H9 (cell line): ENCODE measurements at regions not wholly inside any gene's neighbourhood (a gene's known extent, or its start where the extent isn't known, plus 50 kb on each side); places are given as distances from the start of the nearest gene placed in this dataset.

ENCODE experiments used
- DNase-seq: peaks from one replicate; pipeline ENCODE4 v3.0.0-alpha.2; 2017
- H2AFZ ChIP-seq: one replicate; pipeline ENCODE4 v1.6.1; 2013; ENCODE audit warnings: mild to moderate bottlenecking, low read length, control low read depth, moderate library complexity
- H2AK5ac ChIP-seq: 2 replicates; pipeline ENCODE4 v1.6.1; 2013; ENCODE audit warnings: low read length, control low read depth, mixed read lengths; ENCODE audit not compliant: insufficient read length
- H2BK120ac ChIP-seq: one replicate; pipeline ENCODE4 v1.6.1; 2013; ENCODE audit warnings: low read depth, mild to moderate bottlenecking, low read length, control low read depth, inconsistent platforms; ENCODE audit not compliant: poor library complexity, severe bottlenecking
- H2BK12ac ChIP-seq: 2 replicates; pipeline ENCODE4 v1.6.1; 2013; ENCODE audit warnings: low read length, control low read depth, mixed read lengths, low read depth; ENCODE audit not compliant: insufficient read length
- H2BK15ac ChIP-seq: 2 replicates; pipeline ENCODE4 v1.6.1; 2013; ENCODE audit warnings: low read depth, low read length, control low read depth
- H2BK20ac ChIP-seq: one replicate; pipeline ENCODE4 v1.6.1; 2013; ENCODE audit warnings: low read depth, mild to moderate bottlenecking, low read length, control low read depth, inconsistent platforms; ENCODE audit not compliant: poor library complexity, severe bottlenecking
- H2BK5ac ChIP-seq: 2 replicates; pipeline ENCODE4 v1.6.1; 2013; ENCODE audit warnings: low read length, control low read depth, mixed read lengths; ENCODE audit not compliant: insufficient read length
- H3K14ac ChIP-seq: 2 replicates; pipeline ENCODE4 v1.6.1; 2013; ENCODE audit warnings: low read length, control low read depth; ENCODE audit not compliant: insufficient read depth
- H3K18ac ChIP-seq: 2 replicates; pipeline ENCODE4 v1.6.1; 2013; ENCODE audit warnings: low read depth, mild to moderate bottlenecking, mixed read lengths, low read length, control low read depth; ENCODE audit not compliant: insufficient read length
- H3K23ac ChIP-seq: 2 replicates; pipeline ENCODE4 v1.6.1; 2013; ENCODE audit warnings: low read length, control low read depth, mixed read lengths, low read depth; ENCODE audit not compliant: insufficient read length
- H3K23me2 ChIP-seq: 2 replicates; pipeline ENCODE4 v1.6.1; 2013; ENCODE audit warnings: low read depth, mild to moderate bottlenecking, mixed read lengths, low read length, control low read depth; ENCODE audit not compliant: insufficient read length, poor library complexity, severe bottlenecking
- H3K27ac ChIP-seq: 2 replicates; pipeline ENCODE4 v1.5.1; 2013; ENCODE audit warnings: low read length, control low read depth, mixed read lengths, low read depth; ENCODE audit not compliant: insufficient read length
- H3K27me3 ChIP-seq: 2 replicates; pipeline ENCODE4 v1.6.1; 2013; ENCODE audit warnings: low read length, control low read depth, inconsistent platforms; ENCODE audit not compliant: insufficient read depth
- H3K4ac ChIP-seq: 2 replicates; pipeline ENCODE4 v1.6.1; 2013; ENCODE audit warnings: low read depth, mild to moderate bottlenecking, control low read depth, inconsistent platforms, low read length, moderate library complexity
- H3K4me1 ChIP-seq: 2 replicates; pipeline ENCODE4 v1.6.1; 2013; ENCODE audit warnings: low read length, control low read depth, inconsistent platforms; ENCODE audit not compliant: insufficient read depth
- H3K4me2 ChIP-seq: 2 replicates; pipeline ENCODE4 v1.6.1; 2013; ENCODE audit warnings: low read length, control low read depth, mixed read lengths; ENCODE audit not compliant: insufficient read length, insufficient read depth
- H3K56ac ChIP-seq: 2 replicates; pipeline ENCODE4 v1.6.1; 2013; ENCODE audit warnings: low read depth, mild to moderate bottlenecking, mixed read lengths, low read length, control low read depth; ENCODE audit not compliant: insufficient read length
- H3K79me1 ChIP-seq: 2 replicates; pipeline ENCODE4 v1.6.1; 2013; ENCODE audit warnings: low read depth, mild to moderate bottlenecking, moderate library complexity, low read length, control low read depth, inconsistent platforms; ENCODE audit not compliant: insufficient read depth, poor library complexity, severe bottlenecking
- H3K79me2 ChIP-seq: 2 replicates; pipeline ENCODE4 v1.6.1; 2013; ENCODE audit warnings: low read length, control low read depth, inconsistent platforms; ENCODE audit not compliant: insufficient read depth
- H3K9ac ChIP-seq: 2 replicates; pipeline ENCODE4 v1.6.1; 2013; ENCODE audit warnings: low read length, control low read depth, mixed read lengths; ENCODE audit not compliant: insufficient read length; ENCODE audit errors: extremely low read depth
- H3K9me3 ChIP-seq: one replicate; pipeline ENCODE4 v1.6.1; 2013; ENCODE audit warnings: low read depth, low read length, inconsistent platforms; ENCODE audit not compliant: control insufficient read depth
- H3T11ph ChIP-seq: one replicate; pipeline ENCODE4 v1.6.1; 2013; ENCODE audit warnings: mild to moderate bottlenecking, low read length, control low read depth, inconsistent platforms
- H4K20me1 ChIP-seq: one replicate; pipeline ENCODE4 v1.6.1; 2013; ENCODE audit not compliant: control insufficient read depth, insufficient read length, insufficient read depth
- H4K5ac ChIP-seq: 2 replicates; pipeline ENCODE4 v1.6.1; 2013; ENCODE audit warnings: low read depth, mild to moderate bottlenecking, mixed read lengths, low read length, control low read depth; ENCODE audit not compliant: insufficient read length
- H4K8ac ChIP-seq: replicated peaks from 2 replicates; pipeline ENCODE4 v1.6.1; 2013; ENCODE audit warnings: low read length, control low read depth, mixed read lengths, low read depth; ENCODE audit not compliant: insufficient read length
- H4K91ac ChIP-seq: 2 replicates; pipeline ENCODE4 v1.6.1; 2013; ENCODE audit warnings: low read depth, mild to moderate bottlenecking, moderate library complexity, mixed read lengths, low read length, control low read depth; ENCODE audit not compliant: insufficient read length
- H3K27ac Mint-ChIP-seq, 3 experiments: 2 replicates in 2 of 3; 3 replicates in 1 of 3; pipeline ENCODE4 v1.8.0; 2020 to 2021; ENCODE audit warnings: mixed read lengths in 3 of 3, mild to moderate bottlenecking in 1 of 3, moderate library complexity in 1 of 3
- H3K27me3 Mint-ChIP-seq: 2 replicates; pipeline ENCODE4 v1.8.0; 2021; ENCODE audit warnings: low read depth, mild to moderate bottlenecking, moderate library complexity, mixed read lengths
- H3K36me3 Mint-ChIP-seq, 3 experiments: 2 replicates in 2 of 3; 3 replicates in 1 of 3; pipeline ENCODE4 v1.8.0; 2020 to 2021; ENCODE audit warnings: low read depth in 3 of 3, mixed read lengths in 3 of 3; ENCODE audit not compliant: insufficient read depth in 1 of 3
- H3K4me1 Mint-ChIP-seq, 2 experiments: 2 replicates each; pipeline ENCODE4 v1.8.0; 2020; ENCODE audit warnings: mixed read lengths in 2 of 2
- H3K4me3 Mint-ChIP-seq, 2 experiments: 2 replicates in 1 of 2; 3 replicates in 1 of 2; pipeline ENCODE4 v1.8.0; 2020 to 2021; ENCODE audit warnings: mild to moderate bottlenecking in 2 of 2, mixed read lengths in 2 of 2, moderate library complexity in 1 of 2
- H3K9me3 Mint-ChIP-seq, 2 experiments: 2 replicates in 1 of 2; 3 replicates in 1 of 2; pipeline ENCODE4 v1.8.0; 2020; ENCODE audit warnings: mild to moderate bottlenecking in 2 of 2, mixed read lengths in 2 of 2, moderate library complexity in 1 of 2
- WGBS: extraction: QIAGEN DNeasy Blood & Tissue Kit; methylation state at CpG from one replicate; pipeline ENCODE4 v1.1.7; 2013; ENCODE audit warnings: missing lambda C conversion rate, low lambda C conversion rate, mixed read lengths; ENCODE audit not compliant: insufficient read length; ENCODE audit errors: extremely low coverage; 5-methylcytosine and 5-hydroxymethylcytosine counted together
- TF ChIP-seq, protein P1 (sequence below): fragments of 200-600 bp; sonication (generic); conservative IDR thresholded peaks from 3 replicates; pipeline ENCODE4 v1.8.0; 2021; ENCODE audit warnings: antibody characterized with exemption, mild to moderate bottlenecking

DNA sequence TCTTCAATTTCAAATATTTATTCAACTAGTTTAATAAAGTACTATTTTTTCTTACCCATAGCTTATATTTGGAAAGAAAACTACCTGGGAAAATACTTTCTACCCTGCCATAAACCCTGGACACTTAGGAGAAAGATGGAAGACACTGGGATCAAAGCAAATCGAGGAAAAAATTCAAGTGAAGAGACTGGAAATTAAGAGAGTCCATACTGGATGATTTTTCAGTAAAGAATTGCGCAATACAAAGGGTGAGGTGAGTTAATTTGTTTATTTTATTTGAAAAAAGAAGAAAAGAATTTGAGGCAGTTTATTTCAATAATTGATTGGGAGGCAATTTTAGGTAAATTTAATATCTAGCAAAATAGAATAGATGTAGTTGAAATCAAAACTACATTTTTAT lies 331.8 kb upstream of the ITGA1 start:
- Histone ChIP-seq H3K23me2 (no peaks in the 10 kb centered on the region), H3K4me2 (no peak overlapping the region), H4K20me1 (no peaks in the 10 kb centered on the region), H3K14ac (no peak overlapping the region), H3K23ac (no peak overlapping the region), H2AFZ (no peak overlapping the region), H3T11ph (no peak overlapping the region), H3K56ac (no peak overlapping the region), H3K27ac (no peak overlapping the region), H3K4me1 (no peaks in the 10 kb centered on the region; the same call in 1 of the 2 replicates), H2BK15ac (no peak overlapping the region), H2BK12ac (no peak overlapping the region), H2BK20ac (no peak overlapping the region), H2BK120ac (no peak overlapping the region), H4K8ac (no peak overlapping the region), H2AK5ac (no peak overlapping the region), H3K27me3 (no peaks in the 10 kb centered on the region), H3K4ac (no peak overlapping the region), H3K18ac (no peak overlapping the region), H3K9me3 (no peaks in the 10 kb centered on the region), H3K79me1 (no peaks in the 10 kb centered on the region), H3K79me2 (no peaks in the 10 kb centered on the region), H4K91ac (no peak overlapping the region), H3K9ac (no peak overlapping the region), H2BK5ac (no peak overlapping the region), H4K5ac (no peak overlapping the region)
- peaks cover 25 to 36% of the 10 kb centered on the region in 2 experiments for H3K4me1 Mint-ChIP-seq
- H3K27ac Mint-ChIP-seq, result no peak overlapping the region
- H3K27me3 Mint-ChIP-seq, result no peaks in the 10 kb centered on the region; the same call in 1 of the 2 replicates
- WGBS, result 100% methylated on average over 1 of the region's 2 CpGs
- no peak overlapping the region for H3K4me3 Mint-ChIP-seq
- H3K9me3 Mint-ChIP-seq, result no peaks in the 10 kb centered on the region
- TF ChIP-seq, protein P1, sequence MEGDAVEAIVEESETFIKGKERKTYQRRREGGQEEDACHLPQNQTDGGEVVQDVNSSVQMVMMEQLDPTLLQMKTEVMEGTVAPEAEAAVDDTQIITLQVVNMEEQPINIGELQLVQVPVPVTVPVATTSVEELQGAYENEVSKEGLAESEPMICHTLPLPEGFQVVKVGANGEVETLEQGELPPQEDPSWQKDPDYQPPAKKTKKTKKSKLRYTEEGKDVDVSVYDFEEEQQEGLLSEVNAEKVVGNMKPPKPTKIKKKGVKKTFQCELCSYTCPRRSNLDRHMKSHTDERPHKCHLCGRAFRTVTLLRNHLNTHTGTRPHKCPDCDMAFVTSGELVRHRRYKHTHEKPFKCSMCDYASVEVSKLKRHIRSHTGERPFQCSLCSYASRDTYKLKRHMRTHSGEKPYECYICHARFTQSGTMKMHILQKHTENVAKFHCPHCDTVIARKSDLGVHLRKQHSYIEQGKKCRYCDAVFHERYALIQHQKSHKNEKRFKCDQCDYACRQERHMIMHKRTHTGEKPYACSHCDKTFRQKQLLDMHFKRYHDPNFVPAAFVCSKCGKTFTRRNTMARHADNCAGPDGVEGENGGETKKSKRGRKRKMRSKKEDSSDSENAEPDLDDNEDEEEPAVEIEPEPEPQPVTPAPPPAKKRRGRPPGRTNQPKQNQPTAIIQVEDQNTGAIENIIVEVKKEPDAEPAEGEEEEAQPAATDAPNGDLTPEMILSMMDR, result no peak
- no peaks in the 10 kb centered on the region for H3K36me3 Mint-ChIP-seq
- DNase-seq, result no peak
